ENCODE measurements at regions not wholly inside any gene's neighbourhood (a gene's known extent, or its start where the extent isn't known, plus 50 kb on each side); places are given as distances from the start of the nearest gene placed in this dataset.

DNA sequence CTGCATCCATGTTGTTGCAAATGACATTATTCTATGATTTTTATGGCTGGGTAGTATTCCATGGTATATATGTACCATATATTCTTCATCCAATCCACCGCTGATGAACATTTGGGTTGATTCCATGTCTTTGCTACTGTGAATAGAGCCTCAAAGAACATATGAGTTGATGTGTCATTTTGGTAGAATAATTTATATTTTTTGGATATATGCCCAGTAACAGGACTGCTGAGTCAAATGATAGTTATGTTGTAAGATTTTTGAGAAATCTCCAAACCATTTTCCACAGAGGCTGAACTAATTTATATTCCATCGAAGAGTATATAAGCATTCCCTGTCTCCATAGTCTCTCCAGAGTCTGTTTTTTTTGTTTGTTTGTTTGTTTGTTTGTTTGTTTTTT is 1373.5 kb downstream of the GRIK2 start:
- CTCF ChIA-PET: no interaction called here
- Histone ChIP-seq H3K4me2 (ENCODE audit: insufficient read depth, low read length) (no peak overlapping the region), H3K4me1 (ENCODE audit: control insufficient read depth, extremely low read depth, insufficient read depth, low read length) (no peaks in the 10 kb centered on the region), H4K20me1 (replicated peaks; ENCODE audit: control insufficient read depth, extremely low read depth, insufficient read depth, low read length) (no peaks in the 10 kb centered on the region), H3K9me3 (replicated peaks; ENCODE audit: control insufficient read depth, insufficient read depth, low read length) (no peaks in the 10 kb centered on the region), H3K27me3 (ENCODE audit: control insufficient read depth in 2 of 2, insufficient read depth in 2 of 2, low read length in 2 of 2) (no peaks in the 10 kb centered on the region), H3K9ac (replicated peaks; ENCODE audit: extremely low read depth, insufficient read depth, low read length) (no peak overlapping the region), H3K9me1 (replicated peaks; ENCODE audit: control insufficient read depth, extremely low read depth, insufficient read depth, low read length) (no peaks in the 10 kb centered on the region), H3K36me3 (ENCODE audit: control insufficient read depth in 2 of 2, extremely low read depth in 1 of 2, insufficient read depth in 2 of 2, low read length in 2 of 2) (no peaks in the 10 kb centered on the region), H2AFZ (ENCODE audit: low read depth, low read length) (no peak overlapping the region), H3K27ac (ENCODE audit: insufficient read depth, low read depth, low read length) (no peak overlapping the region), H3K4me3 (replicated peaks in 1 of 3; ENCODE audit: insufficient read depth in 1 of 3, low read depth in 1 of 3, low read length in 3 of 3) (no peak overlapping the region), H3K79me2 (ENCODE audit: control insufficient read depth, insufficient read depth, low read length) (no peaks in the 10 kb centered on the region)
- POLR2A ChIA-PET: no interaction called here
- BruUV-seq (replicated peaks): no TSS peak
- intact Hi-C loops (cut with micrococcal nuclease) (no loop called here), dilution Hi-C loops (cut with MboI; ENCODE audit: extremely low pct_ligation_motif_present, low sequenced_read_pairs) (no loop called here)
- TF ChIP-seq POLR2AphosphoS5 (IDR thresholded peaks at IDR 0.05; ENCODE audit: insufficient read depth, low read depth, low read length) (no peak), POLR2A (IDR thresholded peaks at IDR 0.05; ENCODE audit: low read depth, low read length) (no peak), FOS (IDR thresholded peaks at IDR 0.05; ENCODE audit: borderline replicate concordance, insufficient read depth, low read length) (no peak), MYC (IDR thresholded peaks at IDR 0.05; ENCODE audit: low read depth, low read length) (no peak)
- TF ChIP-seq, protein P1, sequence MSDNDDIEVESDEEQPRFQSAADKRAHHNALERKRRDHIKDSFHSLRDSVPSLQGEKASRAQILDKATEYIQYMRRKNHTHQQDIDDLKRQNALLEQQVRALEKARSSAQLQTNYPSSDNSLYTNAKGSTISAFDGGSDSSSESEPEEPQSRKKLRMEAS (IDR thresholded peaks at IDR 0.05; ENCODE audit: insufficient read depth, insufficient read length): no peak
- FAIRE-seq (no peak), DNase-seq (ENCODE audit: low read depth, low spot score) (no peak)

DNA sequence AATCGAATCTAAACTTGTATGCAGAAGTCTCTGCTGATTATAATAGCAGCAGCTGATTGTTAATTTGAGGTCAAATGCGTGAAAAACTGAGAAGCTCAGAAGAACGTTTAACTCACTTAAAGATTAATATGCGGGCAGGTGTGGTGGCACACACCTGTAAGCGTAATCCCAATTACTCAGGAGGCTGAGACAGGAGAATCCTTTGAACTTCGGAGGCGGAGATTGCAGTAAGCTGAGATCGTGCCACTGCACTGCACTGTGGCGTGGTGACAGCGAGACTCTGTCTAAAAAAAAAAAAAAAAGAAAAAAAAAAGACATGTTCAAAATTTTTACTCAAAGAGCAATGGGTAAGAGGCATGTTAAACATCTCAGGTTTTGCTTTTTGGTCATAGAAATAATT is 1370.8 kb downstream of the GRIK2 start:
- no TSS peak for BruUV-seq (replicated peaks)
- no peak overlapping the region for H2AFZ ChIP-seq (ENCODE audit: low read depth, low read length)
- no peak overlapping the region for H3K27ac ChIP-seq (ENCODE audit: insufficient read depth, low read depth, low read length)
- ChIA-PET POLR2A (no interaction called here), CTCF (no interaction called here)
- H3K9me3 ChIP-seq (replicated peaks; ENCODE audit: control insufficient read depth, insufficient read depth, low read length): no peaks in the 10 kb centered on the region
- H3K9me1 ChIP-seq (replicated peaks; ENCODE audit: control insufficient read depth, extremely low read depth, insufficient read depth, low read length): no peaks in the 10 kb centered on the region
- H3K27me3 ChIP-seq (ENCODE audit: control insufficient read depth in 2 of 2, insufficient read depth in 2 of 2, low read length in 2 of 2): no peaks in the 10 kb centered on the region
- no peak overlapping the region for H3K9ac ChIP-seq (replicated peaks; ENCODE audit: extremely low read depth, insufficient read depth, low read length)
- TF ChIP-seq FOS (IDR thresholded peaks at IDR 0.05; ENCODE audit: borderline replicate concordance, insufficient read depth, low read length): no peak
- TF ChIP-seq POLR2AphosphoS5 (IDR thresholded peaks at IDR 0.05; ENCODE audit: insufficient read depth, low read depth, low read length): no peak
- TF ChIP-seq EZH2 (IDR thresholded peaks at IDR 0.05; ENCODE audit: borderline replicate concordance, low read depth, low read length, severe bottlenecking): no peak
- TF ChIP-seq, protein P2, sequence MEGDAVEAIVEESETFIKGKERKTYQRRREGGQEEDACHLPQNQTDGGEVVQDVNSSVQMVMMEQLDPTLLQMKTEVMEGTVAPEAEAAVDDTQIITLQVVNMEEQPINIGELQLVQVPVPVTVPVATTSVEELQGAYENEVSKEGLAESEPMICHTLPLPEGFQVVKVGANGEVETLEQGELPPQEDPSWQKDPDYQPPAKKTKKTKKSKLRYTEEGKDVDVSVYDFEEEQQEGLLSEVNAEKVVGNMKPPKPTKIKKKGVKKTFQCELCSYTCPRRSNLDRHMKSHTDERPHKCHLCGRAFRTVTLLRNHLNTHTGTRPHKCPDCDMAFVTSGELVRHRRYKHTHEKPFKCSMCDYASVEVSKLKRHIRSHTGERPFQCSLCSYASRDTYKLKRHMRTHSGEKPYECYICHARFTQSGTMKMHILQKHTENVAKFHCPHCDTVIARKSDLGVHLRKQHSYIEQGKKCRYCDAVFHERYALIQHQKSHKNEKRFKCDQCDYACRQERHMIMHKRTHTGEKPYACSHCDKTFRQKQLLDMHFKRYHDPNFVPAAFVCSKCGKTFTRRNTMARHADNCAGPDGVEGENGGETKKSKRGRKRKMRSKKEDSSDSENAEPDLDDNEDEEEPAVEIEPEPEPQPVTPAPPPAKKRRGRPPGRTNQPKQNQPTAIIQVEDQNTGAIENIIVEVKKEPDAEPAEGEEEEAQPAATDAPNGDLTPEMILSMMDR (IDR thresholded peaks at IDR 0.05; ENCODE audit: extremely low read depth in 1 of 2, insufficient read depth in 1 of 2, low read depth in 1 of 2, low read length in 2 of 2): no peak
- TF ChIP-seq, protein P1 (IDR thresholded peaks at IDR 0.05; ENCODE audit: insufficient read depth, insufficient read length): no peak
- no peak for TF ChIP-seq POLR2A (IDR thresholded peaks at IDR 0.05; ENCODE audit: low read depth, low read length)
- dilution Hi-C loops (cut with MboI; ENCODE audit: extremely low pct_ligation_motif_present, low sequenced_read_pairs): no loop called here
- FAIRE-seq: no peak
- DNase-seq (ENCODE audit: low read depth, low spot score): no peak
- no peaks in the 10 kb centered on the region for H4K20me1 ChIP-seq (replicated peaks; ENCODE audit: control insufficient read depth, extremely low read depth, insufficient read depth, low read length)
- H3K79me2 ChIP-seq (ENCODE audit: control insufficient read depth, insufficient read depth, low read length): no peaks in the 10 kb centered on the region
- no peaks in the 10 kb centered on the region for H3K4me1 ChIP-seq (ENCODE audit: control insufficient read depth, extremely low read depth, insufficient read depth, low read length)
- H3K4me3 ChIP-seq (replicated peaks in 1 of 3; ENCODE audit: insufficient read depth in 1 of 3, low read depth in 1 of 3, low read length in 3 of 3): no peak overlapping the region
- intact Hi-C loops (cut with micrococcal nuclease): no loop called here
- H3K36me3 ChIP-seq (ENCODE audit: control insufficient read depth in 2 of 2, extremely low read depth in 1 of 2, insufficient read depth in 2 of 2, low read length in 2 of 2): no peaks in the 10 kb centered on the region
- no peak overlapping the region for H3K4me2 ChIP-seq (ENCODE audit: insufficient read depth, low read length)

Measured in endothelial cell of umbilical vein (primary cell).